ENCODE measurements at regions not wholly inside any gene's neighbourhood (a gene's known extent, or its start where the extent isn't known, plus 50 kb on each side); places are given as distances from the start of the nearest gene placed in this dataset.

DNA sequence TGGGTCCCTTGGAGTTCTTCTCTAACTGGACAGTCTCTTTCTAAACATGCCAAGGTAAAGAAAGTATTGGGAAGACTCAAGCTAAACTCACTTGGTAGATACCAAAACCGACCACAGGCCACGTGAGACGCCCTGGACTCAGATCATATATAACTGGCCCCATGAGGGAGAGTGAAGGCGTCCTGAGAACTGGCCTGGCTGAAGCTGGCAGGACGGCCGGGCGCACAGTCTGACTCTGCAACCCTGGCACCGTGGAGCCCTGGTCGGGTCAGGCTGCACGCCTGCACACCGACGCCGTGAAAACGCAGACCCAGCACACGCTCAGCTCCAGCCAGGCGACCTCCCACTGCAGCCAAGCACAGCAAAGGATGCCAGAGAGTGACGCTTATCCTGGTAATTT, 122.5 kb upstream of the SPACA7 start:
- TF ChIP-seq, protein P1, sequence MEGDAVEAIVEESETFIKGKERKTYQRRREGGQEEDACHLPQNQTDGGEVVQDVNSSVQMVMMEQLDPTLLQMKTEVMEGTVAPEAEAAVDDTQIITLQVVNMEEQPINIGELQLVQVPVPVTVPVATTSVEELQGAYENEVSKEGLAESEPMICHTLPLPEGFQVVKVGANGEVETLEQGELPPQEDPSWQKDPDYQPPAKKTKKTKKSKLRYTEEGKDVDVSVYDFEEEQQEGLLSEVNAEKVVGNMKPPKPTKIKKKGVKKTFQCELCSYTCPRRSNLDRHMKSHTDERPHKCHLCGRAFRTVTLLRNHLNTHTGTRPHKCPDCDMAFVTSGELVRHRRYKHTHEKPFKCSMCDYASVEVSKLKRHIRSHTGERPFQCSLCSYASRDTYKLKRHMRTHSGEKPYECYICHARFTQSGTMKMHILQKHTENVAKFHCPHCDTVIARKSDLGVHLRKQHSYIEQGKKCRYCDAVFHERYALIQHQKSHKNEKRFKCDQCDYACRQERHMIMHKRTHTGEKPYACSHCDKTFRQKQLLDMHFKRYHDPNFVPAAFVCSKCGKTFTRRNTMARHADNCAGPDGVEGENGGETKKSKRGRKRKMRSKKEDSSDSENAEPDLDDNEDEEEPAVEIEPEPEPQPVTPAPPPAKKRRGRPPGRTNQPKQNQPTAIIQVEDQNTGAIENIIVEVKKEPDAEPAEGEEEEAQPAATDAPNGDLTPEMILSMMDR (IDR thresholded peaks at IDR 0.05): no peak
- TF ChIP-seq EP300 (IDR thresholded peaks at IDR 0.05): no peak
